ENCODE measurements at regions not wholly inside any gene's neighbourhood (a gene's known extent, or its start where the extent isn't known, plus 50 kb on each side); places are given as distances from the start of the nearest gene placed in this dataset.
"Not testable (repeated sequence)": the region's sequence is repeated elsewhere in the genome, so short reads cannot be mapped to it uniquely, and the experiment has no call there.

DNA sequence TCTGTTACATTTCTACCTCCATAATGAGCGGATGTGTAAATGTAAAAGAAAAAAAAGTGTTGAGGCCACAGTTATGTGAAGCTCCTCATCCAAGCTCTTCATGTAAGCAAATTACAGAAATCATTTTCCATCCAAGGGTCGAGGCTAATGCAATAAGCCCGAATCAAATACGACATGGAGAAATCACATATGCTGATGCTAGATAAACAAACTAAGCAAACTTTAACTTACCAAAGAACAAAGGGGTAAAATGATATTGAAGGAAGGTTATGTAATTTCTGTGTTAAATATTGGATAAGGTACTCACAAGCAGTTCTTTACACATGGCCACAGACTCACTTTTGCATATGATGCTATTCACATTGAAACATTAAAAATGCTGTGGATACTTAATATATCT, 310.2 kb upstream of the ID2 start:
- peaks cover 2% of the 10 kb centered on the region for H3K4me1 Mint-ChIP-seq (ENCODE audit: low read depth)
- peaks cover 6% of the 10 kb centered on the region for H3K27me3 Mint-ChIP-seq (ENCODE audit: low read depth)
- no peak overlapping the region for H3K27ac Mint-ChIP-seq
- no peak overlapping the region for H3K4me3 Mint-ChIP-seq
- H3K9me3 Mint-ChIP-seq = peaks cover 6% of the 10 kb centered on the region
- DNase-seq = no peak
- H3K36me3 Mint-ChIP-seq (ENCODE audit: low read depth) = no peaks in the 10 kb centered on the region
- intact Hi-C loops (cut with micrococcal nuclease) = no loop called here
- CTCF ChIA-PET = no interaction called here

- Mint-ChIP-seq H3K27me3 (ENCODE audit: low read depth) (peaks cover 14% of the 10 kb centered on the region), H3K4me1 (ENCODE audit: low read depth) (peaks cover 15% of the 10 kb centered on the region), H3K9me3 (peaks cover 6% of the 10 kb centered on the region), H3K4me3 (no peak overlapping the region), H3K27ac (no peak overlapping the region), H3K36me3 (ENCODE audit: low read depth) (peaks cover 1% of the 10 kb centered on the region)
- CTCF ChIA-PET = interaction anchor here (0.6 to 0.7 kb wide), 2 partner anchors 11 to 226 kb away, joined by 3 read pairs; no protein-coding TSS in a partner anchor
- intact Hi-C loops (cut with micrococcal nuclease) = no loop called here
- no peak for DNase-seq
Measured at GRCh38 chr2:8374782-8375181, 307.1 kb upstream of the ID2 start.

DNA sequence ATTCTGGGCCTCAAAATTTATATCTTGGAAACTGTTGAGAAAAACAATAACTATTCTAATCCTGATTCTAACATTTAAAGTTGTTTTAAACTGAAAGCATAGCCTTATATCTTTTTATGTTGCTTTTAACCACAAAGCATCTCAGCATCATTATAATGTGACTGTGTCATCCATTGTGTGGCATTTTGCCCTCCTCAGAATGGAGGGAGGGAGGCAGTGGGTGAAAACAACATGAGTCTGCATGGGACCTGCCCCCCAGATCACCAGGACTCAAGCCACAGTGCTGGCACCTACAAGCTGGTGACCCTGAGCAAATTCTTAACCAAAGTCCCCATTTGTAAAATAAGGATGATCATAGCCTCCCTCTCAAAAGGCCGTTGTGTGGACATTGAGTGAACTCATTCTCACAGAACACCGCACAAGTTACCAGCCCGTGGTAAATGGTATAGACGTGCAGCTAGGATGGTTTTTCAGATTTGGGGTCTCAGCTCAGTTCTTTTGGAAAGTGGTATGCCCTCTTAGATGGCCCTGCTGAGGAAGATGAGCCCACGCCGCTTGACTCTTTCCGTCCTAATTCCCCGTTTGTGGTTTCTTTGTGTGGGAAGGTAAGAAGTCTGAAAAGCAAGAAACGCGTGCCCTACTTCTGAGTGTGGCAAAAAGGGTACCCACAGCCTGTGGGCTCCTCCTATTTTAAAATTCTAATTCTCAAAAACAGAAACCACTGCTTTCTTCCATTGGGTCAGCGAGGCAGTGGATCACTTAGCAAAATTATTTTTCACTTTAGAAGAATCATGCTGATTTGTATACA, 305.0 kb upstream of the ID2 start:
- H3K4me3 Mint-ChIP-seq = no peak overlapping the region
- CTCF ChIA-PET = no interaction called here
- H3K4me1 Mint-ChIP-seq (ENCODE audit: low read depth) = peaks cover 15% of the 10 kb centered on the region
- peaks cover 12% of the 10 kb centered on the region for H3K27me3 Mint-ChIP-seq (ENCODE audit: low read depth)
- peaks cover 1% of the 10 kb centered on the region for H3K36me3 Mint-ChIP-seq (ENCODE audit: low read depth)
- peak overlapping the region; percentile 30 for H3K27ac Mint-ChIP-seq
- no peak for DNase-seq
- intact Hi-C loops (cut with micrococcal nuclease) = no loop called here
- H3K9me3 Mint-ChIP-seq = peaks cover 6% of the 10 kb centered on the region

- no peak for DNase-seq
- CTCF ChIA-PET = no interaction called here
- Mint-ChIP-seq H3K9me3 (peaks cover 3% of the 10 kb centered on the region), H3K4me3 (no peak overlapping the region), H3K4me1 (ENCODE audit: low read depth) (peaks cover 15% of the 10 kb centered on the region), H3K36me3 (ENCODE audit: low read depth) (peaks cover 1% of the 10 kb centered on the region), H3K27ac (peak overlapping the region; percentile 7), H3K27me3 (ENCODE audit: low read depth) (peaks cover 10% of the 10 kb centered on the region)
- intact Hi-C loops (cut with micrococcal nuclease) = no loop called here
Measured at GRCh38 chr2:8378016-8378810, 303.6 kb upstream of the ID2 start.

DNA sequence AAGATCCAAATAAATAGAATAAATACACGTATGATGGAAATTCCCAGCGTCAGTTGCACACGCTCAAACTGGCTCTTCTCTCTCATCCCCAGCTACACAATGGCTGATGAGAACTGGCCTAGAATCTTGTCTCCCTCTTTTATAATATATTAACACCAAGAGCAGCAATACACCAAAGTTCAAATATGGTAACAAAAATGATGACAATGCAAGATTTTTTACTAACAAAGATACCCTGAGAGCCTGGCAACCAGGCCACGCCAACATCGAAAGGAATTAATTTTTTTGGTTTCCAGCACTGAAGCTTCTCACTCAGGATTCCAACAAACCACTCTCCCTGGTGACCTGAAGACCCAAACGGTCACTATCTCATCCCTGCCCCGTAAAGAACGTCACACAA, 302.7 kb upstream of the ID2 start:
- DNase-seq = no peak
- CTCF ChIA-PET = no interaction called here
- no peak overlapping the region for H3K4me3 Mint-ChIP-seq
- intact Hi-C loops (cut with micrococcal nuclease) = no loop called here
- H3K9me3 Mint-ChIP-seq = no peaks in the 10 kb centered on the region
- H3K27ac Mint-ChIP-seq = no peak overlapping the region
- H3K4me1 Mint-ChIP-seq (ENCODE audit: low read depth) = peaks cover 16% of the 10 kb centered on the region
- H3K36me3 Mint-ChIP-seq (ENCODE audit: low read depth) = peaks cover 1% of the 10 kb centered on the region
- H3K27me3 Mint-ChIP-seq (ENCODE audit: low read depth) = peaks cover 10% of the 10 kb centered on the region

GRCh38 chr2:8379549-8379948, 302.3 kb upstream of the ID2 start:
- intact Hi-C loops (cut with micrococcal nuclease) = no loop called here
- DNase-seq = no peak
- H3K27ac Mint-ChIP-seq = no peak overlapping the region
- H3K27me3 Mint-ChIP-seq (ENCODE audit: low read depth) = peaks cover 10% of the 10 kb centered on the region
- peaks cover 18% of the 10 kb centered on the region for H3K4me1 Mint-ChIP-seq (ENCODE audit: low read depth)
- no peak overlapping the region for H3K4me3 Mint-ChIP-seq
- H3K9me3 Mint-ChIP-seq = no peaks in the 10 kb centered on the region
- H3K36me3 Mint-ChIP-seq (ENCODE audit: low read depth) = peaks cover 1% of the 10 kb centered on the region
- CTCF ChIA-PET = no interaction called here

DNA sequence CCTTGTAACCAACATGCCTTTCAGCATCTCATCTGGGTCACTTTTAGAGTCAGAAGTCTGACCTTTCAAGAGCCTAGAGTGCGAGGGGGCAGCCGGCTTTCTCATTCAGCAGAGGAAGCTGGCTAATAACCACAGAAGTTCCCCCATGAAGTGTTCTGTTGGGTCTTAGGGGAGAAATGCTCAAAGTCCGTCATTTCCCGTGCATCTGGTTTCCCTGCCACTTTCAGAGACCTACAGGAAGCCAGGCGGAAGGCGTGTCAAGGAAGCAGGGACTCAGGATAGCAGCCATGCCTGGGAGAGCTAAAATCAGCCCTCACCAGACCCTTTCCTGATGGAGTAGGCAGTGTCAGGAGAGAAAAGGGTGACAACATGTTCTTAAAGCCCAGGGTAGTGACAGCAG, 301.8 kb upstream of the ID2 start:
- Mint-ChIP-seq H3K27me3 (ENCODE audit: low read depth) (peaks cover 8% of the 10 kb centered on the region), H3K36me3 (ENCODE audit: low read depth) (peaks cover 1% of the 10 kb centered on the region), H3K4me3 (no peak overlapping the region), H3K27ac (no peak overlapping the region), H3K4me1 (ENCODE audit: low read depth) (peaks cover 18% of the 10 kb centered on the region), H3K9me3 (no peaks in the 10 kb centered on the region)
- intact Hi-C loops (cut with micrococcal nuclease) = no loop called here
- CTCF ChIA-PET = no interaction called here
- no peak for DNase-seq

DNA sequence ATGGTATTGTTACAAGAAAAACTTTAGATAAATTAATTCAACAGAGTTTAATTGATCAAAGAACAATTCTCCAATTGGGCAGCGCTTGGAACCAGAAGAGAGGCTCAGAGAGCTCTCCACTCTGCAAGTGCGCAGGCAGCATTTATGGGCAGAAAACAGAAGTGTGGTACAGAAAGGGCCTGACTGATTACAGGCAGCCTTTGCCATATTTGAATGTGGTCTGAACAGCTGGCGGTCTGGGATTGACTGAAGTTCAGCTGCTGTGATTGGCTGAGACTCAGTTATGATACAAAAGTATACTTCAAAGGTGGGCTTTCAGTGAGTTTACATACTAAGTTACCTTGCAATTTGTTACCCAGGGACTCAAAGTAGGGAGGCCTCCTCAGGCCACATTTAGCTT, 301.3 kb upstream of the ID2 start:
- DNase-seq = no peak
- H3K4me1 Mint-ChIP-seq (ENCODE audit: low read depth) = peaks cover 18% of the 10 kb centered on the region
- CTCF ChIA-PET = no interaction called here
- peaks cover 11% of the 10 kb centered on the region for H3K27me3 Mint-ChIP-seq (ENCODE audit: low read depth)
- no peak overlapping the region for H3K27ac Mint-ChIP-seq
- no peak overlapping the region for H3K4me3 Mint-ChIP-seq
- no peaks in the 10 kb centered on the region for H3K9me3 Mint-ChIP-seq
- H3K36me3 Mint-ChIP-seq (ENCODE audit: low read depth) = peaks cover 1% of the 10 kb centered on the region
- intact Hi-C loops (cut with micrococcal nuclease) = no loop called here

DNA sequence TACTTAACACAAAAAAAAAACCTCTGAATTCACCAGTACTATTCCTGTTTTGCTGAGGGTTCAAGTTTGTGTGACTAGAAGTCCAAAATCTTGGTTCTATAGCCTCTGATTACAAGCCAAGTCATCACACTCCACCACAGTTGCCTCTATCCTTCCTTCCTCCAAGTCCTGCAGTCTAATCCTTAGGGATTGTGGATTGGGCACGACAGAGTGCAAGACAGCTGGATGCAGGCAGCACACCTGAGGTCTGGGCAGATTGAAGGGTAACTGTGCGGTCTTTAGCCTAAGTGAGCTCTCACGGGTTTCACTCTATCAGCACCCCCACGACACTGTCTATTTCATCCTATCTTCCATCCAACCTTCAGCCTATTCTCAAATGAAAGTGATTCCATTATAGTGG, 299.4 kb upstream of the ID2 start:
- CTCF ChIA-PET = no interaction called here
- Mint-ChIP-seq H3K4me3 (no peak overlapping the region), H3K27me3 (ENCODE audit: low read depth) (peaks cover 11% of the 10 kb centered on the region), H3K27ac (no peak overlapping the region), H3K36me3 (ENCODE audit: low read depth) (peaks cover 1% of the 10 kb centered on the region), H3K9me3 (no peaks in the 10 kb centered on the region), H3K4me1 (ENCODE audit: low read depth) (peaks cover 9% of the 10 kb centered on the region)
- intact Hi-C loops (cut with micrococcal nuclease) = no loop called here
- no peak for DNase-seq

GRCh38 chr2:8386748-8387147, 295.1 kb upstream of the ID2 start:
- H3K9me3 Mint-ChIP-seq; H3K27me3 Mint-ChIP-seq (ENCODE audit: low read depth); intact Hi-C loops (cut with micrococcal nuclease); H3K27ac Mint-ChIP-seq; H3K4me1 Mint-ChIP-seq (ENCODE audit: low read depth); CTCF ChIA-PET; DNase-seq; H3K4me3 Mint-ChIP-seq; H3K36me3 Mint-ChIP-seq (ENCODE audit: low read depth): not testable (repeated sequence)

DNA sequence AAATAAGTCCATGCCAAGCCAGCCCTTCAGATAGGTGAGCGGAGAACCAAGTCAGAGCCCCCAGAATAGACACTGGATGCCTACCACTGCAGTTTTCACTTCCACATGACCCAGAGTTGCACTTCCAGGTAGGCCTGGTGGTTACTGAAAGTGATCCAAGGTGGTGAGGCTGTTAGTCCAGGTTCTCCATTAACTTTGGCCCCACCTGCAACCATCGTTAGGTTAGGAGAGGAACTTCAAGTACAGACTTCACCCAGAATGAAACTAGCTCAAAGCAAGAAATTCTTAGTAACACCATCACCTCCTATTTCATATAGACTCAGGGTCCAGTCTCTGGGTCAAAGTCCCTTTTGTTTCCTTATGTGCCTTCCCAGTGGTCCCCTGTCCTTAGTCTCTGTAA, 293.1 kb upstream of the ID2 start:
- H3K27ac Mint-ChIP-seq = no peak overlapping the region
- H3K9me3 Mint-ChIP-seq = no peaks in the 10 kb centered on the region
- peaks cover 3% of the 10 kb centered on the region for H3K27me3 Mint-ChIP-seq (ENCODE audit: low read depth)
- CTCF ChIA-PET = no interaction called here
- H3K4me3 Mint-ChIP-seq = no peak overlapping the region
- peaks cover 5% of the 10 kb centered on the region for H3K4me1 Mint-ChIP-seq (ENCODE audit: low read depth)
- no peak for DNase-seq
- H3K36me3 Mint-ChIP-seq (ENCODE audit: low read depth) = no peaks in the 10 kb centered on the region
- intact Hi-C loops (cut with micrococcal nuclease) = no loop called here

DNA sequence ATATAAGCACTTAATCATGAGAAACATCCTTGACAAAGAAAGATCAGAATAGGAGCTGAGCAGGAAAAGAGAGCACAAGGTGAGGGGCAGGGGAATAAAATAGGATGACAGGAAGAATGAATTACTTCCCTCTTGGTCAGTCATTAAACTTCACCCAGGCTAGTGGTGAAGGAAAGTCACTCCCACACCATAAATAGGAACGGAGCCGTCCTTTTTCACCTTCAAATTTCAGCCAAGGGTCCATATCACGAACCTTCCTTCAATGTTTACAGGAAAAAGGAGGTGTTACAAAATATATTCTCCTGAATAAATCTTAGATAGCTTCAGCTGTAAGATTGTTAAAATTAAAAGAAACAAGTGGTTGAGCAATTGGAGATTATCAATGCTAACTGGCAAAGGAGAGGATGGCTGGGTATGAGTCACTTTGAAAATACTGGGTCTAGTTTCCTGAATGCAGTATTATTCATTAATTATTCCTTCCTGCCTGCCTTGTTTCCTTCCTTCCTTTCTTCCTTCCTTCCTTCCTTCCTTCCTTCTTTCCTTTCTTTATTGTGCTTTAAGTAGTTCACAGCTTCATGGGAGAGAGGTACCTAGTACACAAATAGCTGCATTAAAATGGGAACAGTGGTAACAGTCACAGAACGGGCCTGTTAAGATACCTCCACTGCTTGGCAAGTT, 292.3 kb upstream of the ID2 start:
- H3K4me3 Mint-ChIP-seq = no peak overlapping the region
- DNase-seq = no peak
- no peaks in the 10 kb centered on the region for H3K36me3 Mint-ChIP-seq (ENCODE audit: low read depth)
- CTCF ChIA-PET = no interaction called here
- H3K4me1 Mint-ChIP-seq (ENCODE audit: low read depth) = peaks cover 2% of the 10 kb centered on the region
- H3K27ac Mint-ChIP-seq = no peak overlapping the region
- H3K9me3 Mint-ChIP-seq = no peaks in the 10 kb centered on the region
- intact Hi-C loops (cut with micrococcal nuclease) = no loop called here
- H3K27me3 Mint-ChIP-seq (ENCODE audit: low read depth) = peaks cover 3% of the 10 kb centered on the region

Measured in activated naive CD4-positive, alpha-beta T cell treated with anti-CD3 and anti-CD28 coated beads for 36 hours (primary cell).